HG02885 (cell line): ENCODE measurements at regions not wholly inside any gene's neighbourhood (a gene's known extent, or its start where the extent isn't known, plus 50 kb on each side); places are given as distances from the start of the nearest gene placed in this dataset.

Experiments used
- ATAC-seq: cut with Tn5 transposase; IDR thresholded peaks from one replicate; pipeline ENCODE4 v1.9.1; 2021; ENCODE audit warnings: mild to moderate bottlenecking; ENCODE audit not compliant: unreplicated experiment, poor library complexity

DNA sequence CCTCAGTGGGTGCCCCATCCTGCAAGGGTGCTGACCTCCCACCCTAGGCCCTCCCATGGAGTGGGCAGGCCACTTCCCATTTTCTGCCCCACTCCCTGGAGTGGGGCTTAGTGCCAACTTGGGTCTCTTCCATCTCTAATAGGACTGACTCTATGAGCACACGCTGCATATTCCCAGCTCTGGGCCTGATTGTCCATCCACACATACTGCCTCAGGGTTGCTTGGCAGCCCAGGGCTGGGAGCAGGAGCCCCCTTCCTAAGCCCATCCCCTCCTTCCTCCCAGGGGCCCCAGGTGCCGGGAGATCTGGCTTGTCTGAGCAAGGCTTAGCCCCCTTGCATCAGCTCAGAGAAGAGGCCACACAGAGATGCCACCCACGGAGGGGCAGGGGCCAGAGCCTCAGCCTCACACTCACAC lies 55.1 kb downstream of the PJA1 start:
- no peak for ATAC-seq

DNA sequence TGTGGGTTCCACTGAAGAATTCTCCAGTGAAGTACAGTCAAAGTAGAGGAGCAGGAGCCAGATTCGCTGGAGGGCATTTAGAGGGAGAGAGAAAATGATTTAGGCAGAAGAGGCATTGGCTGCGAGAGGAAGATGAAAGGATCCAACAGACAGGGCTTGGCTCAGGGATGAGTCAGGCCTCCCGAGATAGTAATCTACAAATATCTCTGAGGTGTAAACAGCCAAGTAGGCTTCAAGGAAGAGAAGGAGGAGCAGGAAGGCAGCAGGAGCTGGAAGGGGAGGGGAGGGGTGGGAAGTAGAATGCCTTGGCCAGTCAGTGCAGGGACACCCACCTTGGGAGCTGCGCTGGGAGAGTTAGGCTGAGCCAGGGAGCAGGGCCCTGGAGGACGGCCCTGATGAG lies 55.5 kb downstream of the PJA1 start:
- no peak for ATAC-seq

DNA sequence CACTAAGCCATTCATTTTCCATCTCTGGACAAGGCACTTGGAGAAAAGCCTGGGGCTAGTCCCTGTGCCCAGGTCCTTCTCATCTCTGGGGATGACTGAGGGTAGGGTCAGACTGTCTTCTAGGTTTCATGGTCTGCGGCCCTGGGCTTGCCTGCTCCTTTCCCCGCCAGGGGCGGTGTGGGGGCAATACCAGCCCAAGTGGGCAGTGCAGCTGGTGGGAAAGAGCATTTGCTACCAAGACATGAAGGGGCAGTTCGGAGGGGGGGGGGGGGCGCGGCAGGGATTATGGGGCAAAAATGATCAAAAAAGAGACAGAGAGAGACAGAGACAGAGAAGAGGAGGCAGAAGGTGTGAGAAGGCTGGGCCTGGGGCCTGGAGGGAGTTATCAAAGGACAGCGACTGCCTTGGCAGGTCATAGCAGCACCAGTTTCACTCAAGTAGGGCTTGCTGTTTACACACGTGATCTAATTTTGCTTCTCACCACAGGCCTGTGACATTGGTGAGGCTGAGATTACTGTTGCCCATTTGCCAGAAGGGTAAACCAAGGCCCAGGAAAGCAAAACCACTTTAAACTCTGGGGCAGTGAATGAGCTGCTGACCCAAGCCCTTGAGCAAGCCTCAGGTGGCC lies 56.1 kb downstream of the PJA1 start:
- no peak for ATAC-seq

DNA sequence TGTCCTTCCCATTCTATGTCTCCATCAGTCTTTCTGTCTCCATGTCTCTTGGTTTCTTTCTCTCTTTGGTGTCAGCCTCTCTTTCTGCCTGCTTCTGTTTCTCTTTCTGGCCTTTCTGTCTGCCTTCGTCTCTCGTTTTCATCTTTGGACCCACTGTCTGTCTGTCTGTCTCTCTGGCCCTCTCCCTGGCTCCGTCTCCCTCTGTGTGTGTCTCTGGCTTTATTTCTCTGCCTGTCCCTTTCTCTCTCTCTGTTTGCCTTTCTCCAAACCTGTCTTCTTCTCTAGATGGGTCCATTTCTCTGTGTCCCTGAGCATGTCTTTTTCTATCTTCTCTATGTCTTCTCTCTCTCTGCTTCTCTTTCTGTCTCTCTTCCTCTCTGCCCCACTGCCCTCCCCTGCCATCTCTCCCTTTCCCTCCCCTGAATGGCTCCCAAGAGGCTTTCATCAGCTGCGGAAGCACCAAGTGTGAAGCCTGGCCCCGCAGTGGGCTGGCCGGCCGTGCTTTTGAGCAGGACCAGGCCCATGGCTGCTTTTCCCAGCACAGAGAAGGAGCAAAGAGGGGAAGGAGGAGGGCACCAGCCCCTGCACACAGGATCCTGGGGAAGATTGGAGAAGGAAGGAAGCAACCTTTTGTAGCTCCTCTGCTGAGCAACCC lies 57.4 kb downstream of the PJA1 start:
- ATAC-seq: no peak

DNA sequence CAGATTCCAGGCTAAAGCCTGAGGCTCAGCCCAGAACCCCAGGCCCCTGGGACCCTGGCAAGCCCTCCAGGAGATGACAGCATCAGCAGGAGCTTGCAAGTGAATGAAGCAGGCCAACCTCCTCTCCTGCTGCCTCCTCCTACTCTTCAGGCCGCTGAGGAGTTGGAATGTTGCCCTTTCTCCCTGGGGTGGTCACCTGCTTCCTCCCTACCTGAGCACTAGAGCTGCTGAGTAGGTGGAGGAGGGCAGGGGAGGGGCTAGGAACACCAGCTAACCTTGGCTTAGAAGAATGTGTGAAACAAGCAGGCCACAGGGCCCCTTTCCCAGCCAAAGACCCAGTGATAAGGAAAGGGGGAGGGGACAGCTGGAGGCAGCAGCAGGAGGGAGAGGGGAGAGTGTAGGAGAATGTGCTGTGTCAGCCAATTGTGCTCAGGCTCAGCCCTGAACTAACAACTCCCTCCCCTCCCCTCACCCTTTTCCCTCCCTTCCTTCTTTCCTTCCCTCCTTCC lies 58.0 kb downstream of the PJA1 start:
- ATAC-seq: no peak

DNA sequence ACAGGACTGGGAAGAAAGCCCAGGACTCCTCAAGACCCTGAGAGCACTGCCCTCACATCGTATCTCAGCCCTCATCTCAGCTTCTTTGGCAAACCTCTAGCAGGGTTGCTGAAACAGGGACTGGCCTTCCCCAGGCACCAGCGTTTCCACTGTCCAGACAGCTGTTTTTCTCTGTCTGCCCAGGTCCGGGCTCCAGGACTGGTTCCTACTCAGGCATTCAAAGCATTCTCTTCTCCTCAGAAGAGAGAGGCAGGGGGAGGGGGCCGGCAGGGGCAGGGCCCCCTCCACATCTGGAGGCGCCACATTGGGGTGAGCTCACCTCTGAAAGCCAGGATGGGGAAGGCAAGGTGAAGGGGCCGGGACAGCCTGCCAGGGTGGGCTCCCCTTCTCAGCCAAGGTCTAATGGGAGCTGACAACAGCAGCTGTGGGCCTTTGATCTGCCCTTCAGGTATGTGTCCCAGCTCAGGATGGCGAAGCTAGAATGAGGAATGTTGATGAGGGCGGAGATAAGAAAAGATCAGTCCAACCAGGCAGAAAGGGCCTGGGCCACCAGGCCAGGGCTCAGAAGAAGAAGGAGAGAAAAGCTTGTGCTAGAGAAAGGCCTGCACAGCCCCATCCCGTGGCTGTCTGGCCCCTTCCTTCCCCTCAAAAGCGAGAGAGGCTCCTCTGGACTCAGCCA lies 60.4 kb downstream of the PJA1 start:
- ATAC-seq: no peak

DNA sequence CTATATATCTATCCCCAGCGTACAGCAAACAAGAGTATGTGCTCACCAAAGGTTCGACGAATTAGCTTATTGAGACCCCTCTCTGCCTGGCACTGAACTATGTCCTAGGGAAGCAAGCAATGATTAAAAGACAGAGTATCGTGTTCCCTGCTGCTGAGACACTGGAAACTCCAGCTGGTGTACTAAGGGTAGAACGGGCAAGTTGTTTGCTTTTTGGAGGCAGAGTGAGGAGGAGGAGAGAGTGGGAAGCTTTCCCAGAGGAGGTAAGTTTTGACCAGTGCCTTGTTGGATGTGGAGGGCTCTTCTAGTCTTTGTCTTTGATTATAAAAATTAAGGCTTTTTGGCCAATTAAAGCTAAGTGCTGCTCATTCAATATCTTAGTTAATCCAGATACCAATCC lies 61.7 kb downstream of the PJA1 start:
- no peak for ATAC-seq

DNA sequence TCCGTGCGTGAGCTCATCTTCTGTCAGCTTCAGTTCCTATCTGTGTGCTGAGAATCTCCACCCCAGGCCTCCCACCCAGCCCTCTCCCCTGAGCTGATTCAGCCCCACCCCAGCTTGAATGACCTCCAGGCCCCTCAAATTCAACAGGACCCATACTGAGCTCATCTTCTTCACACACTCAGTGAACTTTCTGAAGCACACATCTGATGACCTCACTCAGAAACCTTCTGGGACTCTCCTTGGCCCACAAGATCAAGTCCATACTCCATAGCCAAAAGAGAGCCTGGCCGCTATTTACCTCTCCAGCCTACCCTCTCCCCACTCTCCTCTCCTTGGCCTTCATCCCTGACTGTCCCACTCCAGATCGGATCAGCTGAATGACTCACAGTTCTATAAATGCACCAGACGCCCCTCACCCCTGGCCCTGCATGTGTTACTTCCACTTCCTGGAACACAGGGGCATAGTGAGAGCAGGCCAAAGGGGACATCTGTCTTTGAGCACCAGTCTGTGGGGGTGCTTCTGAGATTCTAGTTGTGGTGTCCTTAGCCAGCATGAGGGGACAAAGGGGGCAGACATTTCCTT lies 62.5 kb downstream of the PJA1 start:
- no peak for ATAC-seq

DNA sequence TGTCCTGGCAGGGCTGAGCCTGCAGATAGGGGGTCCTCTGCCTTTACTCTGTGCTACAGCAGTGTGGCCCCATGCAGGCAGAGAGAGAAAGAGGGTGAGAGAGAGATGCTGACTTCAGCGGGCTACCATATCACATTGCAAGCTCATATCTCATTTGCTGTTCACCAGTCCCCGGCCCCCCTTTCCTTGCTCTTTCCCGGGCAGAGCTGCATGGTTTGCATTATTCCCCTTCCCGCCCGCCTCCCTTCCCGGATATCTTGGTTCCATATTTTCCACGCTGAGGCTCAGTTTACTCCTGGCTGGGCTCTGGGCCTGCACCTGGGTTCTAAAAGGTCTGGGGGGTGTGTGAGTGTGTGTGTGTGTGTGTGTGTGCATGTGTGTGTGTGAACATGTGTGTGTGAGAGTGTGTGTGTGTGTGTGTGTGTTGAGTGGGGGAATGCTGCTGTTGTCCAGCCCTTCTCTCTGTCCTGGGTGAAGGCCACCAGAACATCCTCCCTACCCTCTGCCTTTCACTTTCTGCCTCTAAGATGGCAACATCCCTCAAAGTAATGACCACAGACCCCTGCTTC lies 63.5 kb downstream of the PJA1 start:
- no peak for ATAC-seq

DNA sequence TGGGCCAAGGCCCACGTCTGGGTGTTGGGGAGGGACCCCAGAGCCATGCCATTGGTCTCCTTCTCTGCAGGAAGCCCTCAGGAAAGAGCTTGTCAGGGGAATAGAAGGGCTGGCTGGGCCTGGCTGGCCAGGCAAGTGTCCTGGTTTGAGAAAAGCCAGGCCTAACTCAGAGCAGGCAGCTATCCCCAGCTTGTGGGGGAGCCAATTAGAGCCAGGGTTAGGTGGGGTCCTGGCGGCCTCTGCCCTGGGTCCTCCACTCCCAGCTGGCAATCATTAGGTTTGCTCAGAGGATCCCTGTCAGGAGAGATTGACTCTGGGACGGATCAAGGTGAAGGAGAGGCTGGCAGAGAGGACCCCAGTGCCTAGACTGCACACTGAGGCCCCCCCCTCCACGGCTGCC lies 64.8 kb downstream of the PJA1 start:
- no peak for ATAC-seq

DNA sequence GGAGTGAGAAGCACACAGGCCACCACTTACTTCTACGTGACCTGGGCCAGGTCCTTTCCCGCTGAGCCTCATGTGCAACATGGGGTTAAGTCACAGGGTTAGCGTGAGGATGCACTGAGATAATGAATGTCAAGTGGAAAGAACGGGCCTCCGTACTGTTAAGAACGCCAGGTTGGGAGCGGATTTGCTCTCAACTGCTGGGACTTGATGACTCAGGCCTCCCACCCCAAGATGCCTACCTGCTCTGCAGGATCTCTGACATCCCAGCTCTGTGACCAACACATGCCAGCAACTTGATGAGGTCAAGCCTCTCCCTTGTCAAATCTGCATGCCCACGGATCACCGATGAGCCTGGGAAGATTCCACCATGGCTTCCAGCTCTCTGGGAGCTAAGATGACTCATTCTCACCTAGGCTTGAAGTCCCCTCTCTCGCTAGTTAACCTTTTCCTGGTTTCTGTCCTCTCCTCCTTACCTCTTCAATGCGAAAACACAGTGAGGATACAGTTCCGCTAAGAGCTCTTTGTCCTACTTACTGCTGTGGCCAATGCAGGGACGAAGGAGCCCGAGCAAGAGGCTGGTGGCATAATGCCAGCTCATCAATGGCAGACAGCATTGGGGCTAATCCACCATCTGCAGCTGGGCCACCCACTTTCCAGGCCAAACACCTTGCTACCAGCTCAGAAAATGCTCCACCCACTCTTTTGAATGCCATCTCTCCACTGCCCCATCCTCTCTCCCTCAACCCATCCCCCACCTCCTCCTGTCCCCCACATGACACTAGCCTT lies 67.6 kb downstream of the PJA1 start:
- no peak for ATAC-seq

DNA sequence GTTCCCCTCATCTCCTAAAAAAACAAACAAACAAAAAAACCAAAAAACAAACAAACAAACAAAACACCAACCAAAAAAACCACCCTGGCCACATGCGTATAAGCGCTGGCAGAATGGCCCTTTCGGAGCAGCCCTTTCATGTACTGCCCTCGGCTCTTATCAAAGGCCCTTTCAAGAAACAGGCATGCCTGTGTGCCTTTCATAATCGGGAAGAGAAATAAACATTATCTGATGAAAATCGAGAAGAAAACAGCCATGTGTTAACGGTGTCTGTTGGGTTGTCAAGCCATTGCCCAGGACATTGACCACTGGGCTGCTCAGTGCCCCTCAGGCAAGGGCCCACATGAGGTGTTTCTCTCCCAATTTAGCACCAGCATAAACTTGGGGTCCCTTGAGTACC lies 68.3 kb downstream of the PJA1 start:
- no peak for ATAC-seq

DNA sequence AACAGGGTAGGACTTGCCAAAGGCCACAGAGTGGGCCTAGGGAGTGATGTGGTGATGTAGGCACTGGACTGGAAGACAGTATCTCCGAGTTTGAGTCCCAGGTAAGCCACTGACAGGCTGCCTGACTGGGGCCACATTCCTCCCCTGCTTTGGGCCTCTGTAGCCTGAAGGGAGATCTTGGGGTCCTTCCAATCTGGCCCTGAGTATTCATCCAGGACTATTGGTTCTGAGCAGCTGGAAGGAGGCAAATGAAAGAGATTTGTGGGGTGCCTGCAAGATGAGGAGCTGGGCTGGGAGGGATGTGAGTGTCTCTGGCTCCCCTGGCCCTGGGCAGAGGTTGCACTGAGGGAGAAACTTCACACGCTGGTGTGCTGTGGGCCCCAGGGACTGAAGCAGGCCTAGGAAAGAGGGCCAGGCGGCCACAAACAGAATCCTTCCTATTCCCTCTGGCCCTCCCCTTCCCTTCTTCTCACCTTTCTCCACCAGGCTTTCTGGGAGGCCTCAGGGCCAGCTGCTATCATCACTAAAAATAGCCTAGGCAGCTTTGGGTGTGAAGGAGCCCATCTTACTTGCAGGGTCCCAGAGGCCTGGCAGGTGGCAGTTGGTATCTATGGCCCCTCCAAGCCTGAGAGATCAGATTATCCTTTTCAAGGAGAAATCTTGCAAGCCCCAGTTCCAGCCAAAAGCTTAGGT lies 70.1 kb downstream of the PJA1 start:
- ATAC-seq: no peak

DNA sequence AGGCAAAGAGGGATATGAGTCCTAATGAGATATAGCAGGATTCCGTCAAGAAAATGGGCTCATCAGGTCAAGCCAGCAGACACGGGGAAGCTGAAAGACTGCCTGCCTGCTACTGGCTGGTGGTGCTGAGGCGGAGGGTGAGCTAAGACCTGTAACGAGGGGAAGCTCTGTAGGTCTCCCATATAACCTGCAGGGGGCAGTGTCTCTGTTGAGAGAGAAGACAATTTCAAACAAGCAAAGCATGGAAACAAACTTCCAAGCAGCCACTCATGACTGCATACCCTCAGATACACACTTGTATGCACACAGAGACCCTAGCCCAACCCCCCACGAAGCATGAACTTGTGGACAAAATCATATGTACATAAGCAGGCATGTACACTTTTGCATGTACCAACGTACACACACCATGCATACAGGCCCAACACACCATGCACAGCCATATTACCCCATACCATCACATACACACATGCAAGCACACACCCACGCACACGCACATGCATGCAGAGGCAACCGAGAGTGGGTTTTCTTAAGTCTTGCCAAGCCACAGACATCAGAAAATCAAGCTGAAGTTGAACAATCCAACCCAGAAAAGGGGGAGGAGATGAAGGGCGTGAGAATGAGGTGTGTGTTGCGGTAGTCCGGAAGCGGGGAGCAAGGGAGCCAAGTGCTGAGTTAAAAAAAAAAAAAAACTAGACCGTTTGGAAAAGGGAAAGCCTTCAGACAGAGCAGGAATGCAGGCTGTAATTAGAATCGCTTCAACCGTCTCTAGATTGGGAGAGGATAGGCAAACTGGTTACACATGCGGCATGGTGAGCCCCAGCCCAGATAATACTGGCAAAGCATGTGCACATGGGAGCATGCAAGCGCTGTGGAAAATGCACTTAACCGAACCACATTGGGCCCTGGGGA lies 71.0 kb downstream of the PJA1 start:
- ATAC-seq: peak; percentile 86

DNA sequence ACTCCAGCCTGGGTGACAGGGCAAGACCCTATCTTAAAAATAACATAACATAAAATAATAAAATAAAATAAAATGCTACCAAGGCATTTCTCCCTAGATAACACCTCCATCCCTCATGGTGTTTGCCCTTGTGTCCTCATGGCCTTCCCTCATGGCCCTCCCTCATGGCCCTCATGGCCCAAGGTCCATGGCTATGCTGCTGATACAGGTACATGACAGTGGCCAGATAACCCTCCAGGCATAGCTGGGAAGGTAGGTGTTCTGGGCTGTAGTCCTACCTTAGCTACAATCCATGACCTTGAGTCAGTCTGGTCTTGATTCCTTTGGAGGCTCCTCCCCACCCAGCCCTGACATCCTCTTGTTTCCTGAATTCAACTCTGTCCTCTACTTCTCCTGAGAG lies 75.2 kb downstream of the PJA1 start:
- no peak for ATAC-seq

DNA sequence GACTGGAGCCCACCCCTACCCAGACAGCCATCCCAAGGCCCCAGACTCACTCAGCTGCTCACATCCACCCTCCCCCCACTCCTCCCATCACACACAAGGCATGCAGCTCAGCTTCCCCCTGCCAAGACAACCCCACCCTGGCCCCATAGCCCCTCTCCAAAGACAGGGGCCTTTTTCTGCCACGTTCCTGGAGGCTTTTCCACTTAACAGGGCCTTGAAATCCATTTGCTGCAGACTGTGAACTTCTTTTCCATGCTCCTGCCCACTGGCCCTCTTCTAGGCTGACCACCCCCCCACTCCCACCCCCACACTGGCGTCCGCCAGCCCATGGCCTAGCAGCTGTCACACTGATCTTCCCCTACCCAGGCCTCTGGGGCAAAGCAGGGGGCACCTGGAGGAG lies 76.0 kb downstream of the PJA1 start:
- no peak for ATAC-seq

DNA sequence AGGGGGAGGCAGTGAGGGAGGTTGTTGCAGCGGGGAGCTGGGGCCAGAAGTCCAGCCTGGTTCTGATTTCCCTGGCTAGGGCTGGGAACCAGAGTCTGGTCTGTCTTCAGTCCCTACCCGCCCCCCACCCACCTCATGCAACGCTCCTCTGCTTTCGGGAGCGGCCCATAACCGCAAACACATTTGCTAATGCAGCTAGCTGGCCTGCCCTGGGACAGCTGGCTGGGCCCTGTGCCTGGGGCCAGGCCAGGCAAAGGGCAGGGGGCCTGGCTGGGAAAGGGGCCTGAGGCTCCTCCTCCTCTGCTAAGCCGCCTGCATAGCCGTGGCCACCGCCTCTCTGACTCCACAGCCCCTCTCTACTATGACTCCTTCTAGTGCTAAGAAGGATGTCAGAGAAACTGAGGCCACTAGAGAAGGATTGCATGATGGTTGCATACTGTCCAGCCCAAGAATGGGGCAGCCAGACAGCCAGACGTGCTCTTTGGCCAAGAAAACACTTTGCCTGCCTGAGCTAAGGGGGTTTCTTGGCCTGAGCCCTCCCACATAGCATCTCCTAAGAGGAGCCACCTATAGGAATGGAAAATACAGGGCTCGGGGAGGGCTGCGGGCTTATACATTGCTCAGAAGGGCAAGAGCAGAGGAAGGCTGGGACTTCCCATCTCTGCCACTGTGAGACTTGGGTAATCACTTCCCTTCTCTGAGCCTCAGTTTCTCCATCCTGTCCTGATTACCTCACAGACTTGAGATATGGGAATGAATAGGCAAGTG lies 76.9 kb downstream of the PJA1 start:
- no peak for ATAC-seq

DNA sequence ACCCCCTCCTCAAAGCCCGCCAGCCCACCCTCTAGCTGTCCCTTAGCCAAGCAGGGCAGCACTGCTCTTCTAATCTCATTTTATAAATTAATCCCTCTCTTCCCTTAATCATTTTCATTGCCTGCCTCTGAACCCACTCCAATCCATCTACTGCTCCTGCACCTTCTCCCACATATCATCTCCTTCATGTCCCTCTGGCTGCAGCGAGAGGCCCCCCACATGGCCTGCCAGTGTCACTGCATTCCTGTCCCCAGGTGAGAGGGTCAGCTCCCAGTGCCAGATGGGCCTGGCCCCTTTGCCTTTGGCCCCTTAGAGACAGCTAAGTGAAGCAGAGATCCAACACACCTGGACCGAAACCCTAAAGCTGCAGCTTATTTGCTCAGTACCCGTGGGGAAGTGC lies 79.4 kb downstream of the PJA1 start:
- ATAC-seq: no peak
